ENCODE measurements at regions not wholly inside any gene's neighbourhood (a gene's known extent, or its start where the extent isn't known, plus 50 kb on each side); places are given as distances from the start of the nearest gene placed in this dataset.
"Not testable (repeated sequence)": the region's sequence is repeated elsewhere in the genome, so short reads cannot be mapped to it uniquely, and the experiment has no call there.

GRCh38 chr18:5830902-5831301, 64.4 kb downstream of the TMEM200C start:
- not testable (repeated sequence) for H3K36me3 ChIP-seq (ENCODE audit: insufficient read depth, low read length); H3K9ac ChIP-seq (ENCODE audit: insufficient read length); H3K4me3 ChIP-seq; H3K27ac ChIP-seq; H3K9me3 ChIP-seq (ENCODE audit: low read depth, low read length); DNase-seq (ENCODE audit: low read depth, low spot score)

- Histone ChIP-seq H3K9me3 (ENCODE audit: low read depth, low read length) (no peaks in the 10 kb centered on the region), H3K4me3 (no peak overlapping the region), H3K9ac (ENCODE audit: insufficient read length) (no peak overlapping the region), H3K27ac (no peak overlapping the region), H3K36me3 (ENCODE audit: insufficient read depth, low read length) (no peaks in the 10 kb centered on the region)
- TF ChIP-seq POLR2AphosphoS5 (IDR thresholded peaks at IDR 0.05; ENCODE audit: borderline replicate concordance, low read depth, low read length) (no peak), EZH2 (IDR thresholded peaks at IDR 0.05) (no peak), FOXP2 (optimal IDR thresholded peaks at IDR 0.05; ENCODE audit: control extremely low read depth, extremely low read length, insufficient read depth) (no peak)
- DNase-seq (ENCODE audit: low read depth, low spot score), result no peak
Observed at GRCh38 chr18:5828913-5829312, 66.4 kb downstream of the TMEM200C start.

- Histone ChIP-seq H3K9me3 (ENCODE audit: low read depth, low read length) (no peaks in the 10 kb centered on the region), H3K27ac (no peak overlapping the region), H3K9ac (ENCODE audit: insufficient read length) (no peak overlapping the region), H3K4me3 (no peak overlapping the region), H3K36me3 (ENCODE audit: insufficient read depth, low read length) (no peaks in the 10 kb centered on the region)
- no peak for DNase-seq (ENCODE audit: low read depth, low spot score)
- no peak for TF ChIP-seq EZH2 (IDR thresholded peaks at IDR 0.05)
- TF ChIP-seq POLR2AphosphoS5 (IDR thresholded peaks at IDR 0.05; ENCODE audit: borderline replicate concordance, low read depth, low read length), result no peak
- no peak for TF ChIP-seq FOXP2 (optimal IDR thresholded peaks at IDR 0.05; ENCODE audit: control extremely low read depth, extremely low read length, insufficient read depth)
Observed at GRCh38 chr18:5825663-5826062, 69.7 kb downstream of the TMEM200C start.

- Histone ChIP-seq H3K4me3 (no peak overlapping the region), H3K27ac (no peak overlapping the region), H3K9ac (ENCODE audit: insufficient read length) (no peak overlapping the region), H3K36me3 (ENCODE audit: insufficient read depth, low read length) (no peaks in the 10 kb centered on the region), H3K9me3 (ENCODE audit: low read depth, low read length) (no peaks in the 10 kb centered on the region)
- no peak for TF ChIP-seq POLR2AphosphoS5 (IDR thresholded peaks at IDR 0.05; ENCODE audit: borderline replicate concordance, low read depth, low read length)
- no peak for TF ChIP-seq EZH2 (IDR thresholded peaks at IDR 0.05)
- TF ChIP-seq FOXP2 (optimal IDR thresholded peaks at IDR 0.05; ENCODE audit: control extremely low read depth, extremely low read length, insufficient read depth), result no peak
- no peak for DNase-seq (ENCODE audit: low read depth, low spot score)
Observed at GRCh38 chr18:5824370-5824984, 70.8 kb downstream of the TMEM200C start.

- no peak overlapping the region for H3K9ac ChIP-seq (ENCODE audit: insufficient read length)
- no peak for TF ChIP-seq FOXP2 (optimal IDR thresholded peaks at IDR 0.05; ENCODE audit: control extremely low read depth, extremely low read length, insufficient read depth)
- no peak for TF ChIP-seq EZH2 (IDR thresholded peaks at IDR 0.05)
- TF ChIP-seq POLR2AphosphoS5 (IDR thresholded peaks at IDR 0.05; ENCODE audit: borderline replicate concordance, low read depth, low read length), result no peak
- no peaks in the 10 kb centered on the region for H3K9me3 ChIP-seq (ENCODE audit: low read depth, low read length)
- H3K4me3 ChIP-seq, result no peak overlapping the region
- H3K27ac ChIP-seq, result no peak overlapping the region
- DNase-seq (ENCODE audit: low read depth, low spot score), result no peak
- no peaks in the 10 kb centered on the region for H3K36me3 ChIP-seq (ENCODE audit: insufficient read depth, low read length)
Observed at GRCh38 chr18:5817816-5818215, 77.5 kb downstream of the TMEM200C start.

- H3K27ac ChIP-seq, result no peak overlapping the region
- TF ChIP-seq EZH2 (IDR thresholded peaks at IDR 0.05), result no peak
- TF ChIP-seq POLR2AphosphoS5 (IDR thresholded peaks at IDR 0.05; ENCODE audit: borderline replicate concordance, low read depth, low read length), result no peak
- TF ChIP-seq FOXP2 (optimal IDR thresholded peaks at IDR 0.05; ENCODE audit: control extremely low read depth, extremely low read length, insufficient read depth), result no peak
- H3K9ac ChIP-seq (ENCODE audit: insufficient read length), result no peak overlapping the region
- no peak overlapping the region for H3K4me3 ChIP-seq
- DNase-seq (ENCODE audit: low read depth, low spot score), result no peak
- no peaks in the 10 kb centered on the region for H3K36me3 ChIP-seq (ENCODE audit: insufficient read depth, low read length)
- H3K9me3 ChIP-seq (ENCODE audit: low read depth, low read length), result no peaks in the 10 kb centered on the region
Observed at GRCh38 chr18:5806860-5807259, 88.5 kb downstream of the TMEM200C start.

GRCh38 chr18:5787936-5788335, 107.4 kb downstream of the TMEM200C start:
- H3K27ac ChIP-seq, result no peak overlapping the region
- no peaks in the 10 kb centered on the region for H3K36me3 ChIP-seq (ENCODE audit: insufficient read depth, low read length)
- H3K9ac ChIP-seq (ENCODE audit: insufficient read length), result no peak overlapping the region
- no peak overlapping the region for H3K4me3 ChIP-seq
- TF ChIP-seq POLR2AphosphoS5 (IDR thresholded peaks at IDR 0.05; ENCODE audit: borderline replicate concordance, low read depth, low read length) (no peak), EZH2 (IDR thresholded peaks at IDR 0.05) (no peak), FOXP2 (optimal IDR thresholded peaks at IDR 0.05; ENCODE audit: control extremely low read depth, extremely low read length, insufficient read depth) (no peak)
- H3K9me3 ChIP-seq (ENCODE audit: low read depth, low read length), result no peaks in the 10 kb centered on the region
- DNase-seq (ENCODE audit: low read depth, low spot score), result no peak

GRCh38 chr18:5779922-5780321, 115.4 kb downstream of the TMEM200C start:
- Histone ChIP-seq H3K9ac (ENCODE audit: insufficient read length) (no peak overlapping the region), H3K36me3 (ENCODE audit: insufficient read depth, low read length) (no peaks in the 10 kb centered on the region), H3K9me3 (ENCODE audit: low read depth, low read length) (no peaks in the 10 kb centered on the region), H3K27ac (no peak overlapping the region), H3K4me3 (no peak overlapping the region)
- TF ChIP-seq EZH2 (IDR thresholded peaks at IDR 0.05), result no peak
- no peak for TF ChIP-seq FOXP2 (optimal IDR thresholded peaks at IDR 0.05; ENCODE audit: control extremely low read depth, extremely low read length, insufficient read depth)
- TF ChIP-seq POLR2AphosphoS5 (IDR thresholded peaks at IDR 0.05; ENCODE audit: borderline replicate concordance, low read depth, low read length), result no peak
- no peak for DNase-seq (ENCODE audit: low read depth, low spot score)
